ENCODE measurements at regions not wholly inside any gene's neighbourhood (a gene's known extent, or its start where the extent isn't known, plus 50 kb on each side); places are given as distances from the start of the nearest gene placed in this dataset.
"Not testable (repeated sequence)": the region's sequence is repeated elsewhere in the genome, so short reads cannot be mapped to it uniquely, and the experiment has no call there.

DNA sequence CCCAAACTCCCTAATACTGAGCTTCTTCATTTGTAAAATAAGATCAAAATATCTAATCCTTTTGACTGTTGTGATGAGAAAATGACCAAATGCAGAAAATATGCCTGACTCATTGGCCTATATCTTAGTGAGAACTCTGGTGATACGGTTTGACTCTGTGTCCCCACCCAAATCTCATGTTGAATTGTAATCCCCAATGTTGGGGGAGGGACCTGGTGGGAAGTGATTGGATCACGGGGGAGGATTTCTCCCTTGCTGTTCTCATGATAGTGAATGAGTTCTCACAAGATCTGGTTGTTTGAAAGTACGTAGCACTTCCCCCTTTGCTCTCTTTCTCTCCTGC, 131.4 kb downstream of the ASB7 start:
- TF ChIP-seq, protein P1, sequence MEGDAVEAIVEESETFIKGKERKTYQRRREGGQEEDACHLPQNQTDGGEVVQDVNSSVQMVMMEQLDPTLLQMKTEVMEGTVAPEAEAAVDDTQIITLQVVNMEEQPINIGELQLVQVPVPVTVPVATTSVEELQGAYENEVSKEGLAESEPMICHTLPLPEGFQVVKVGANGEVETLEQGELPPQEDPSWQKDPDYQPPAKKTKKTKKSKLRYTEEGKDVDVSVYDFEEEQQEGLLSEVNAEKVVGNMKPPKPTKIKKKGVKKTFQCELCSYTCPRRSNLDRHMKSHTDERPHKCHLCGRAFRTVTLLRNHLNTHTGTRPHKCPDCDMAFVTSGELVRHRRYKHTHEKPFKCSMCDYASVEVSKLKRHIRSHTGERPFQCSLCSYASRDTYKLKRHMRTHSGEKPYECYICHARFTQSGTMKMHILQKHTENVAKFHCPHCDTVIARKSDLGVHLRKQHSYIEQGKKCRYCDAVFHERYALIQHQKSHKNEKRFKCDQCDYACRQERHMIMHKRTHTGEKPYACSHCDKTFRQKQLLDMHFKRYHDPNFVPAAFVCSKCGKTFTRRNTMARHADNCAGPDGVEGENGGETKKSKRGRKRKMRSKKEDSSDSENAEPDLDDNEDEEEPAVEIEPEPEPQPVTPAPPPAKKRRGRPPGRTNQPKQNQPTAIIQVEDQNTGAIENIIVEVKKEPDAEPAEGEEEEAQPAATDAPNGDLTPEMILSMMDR (conservative IDR thresholded peaks at IDR 0.05; ENCODE audit: low read depth, low read length) = not testable (repeated sequence)
- not testable (repeated sequence) for TF ChIP-seq EZH2 (IDR thresholded peaks at IDR 0.05; ENCODE audit: borderline replicate concordance, low read depth, low read length, poor library complexity, severe bottlenecking)
